AG04449 (cell line): ENCODE measurements at regions not wholly inside any gene's neighbourhood (a gene's known extent, or its start where the extent isn't known, plus 50 kb on each side); places are given as distances from the start of the nearest gene placed in this dataset.

Experiments
- CTCF ChIA-PET: fragments of 350-600 bp; formaldehyde crosslinking; extraction: SDS; loops from one replicate; lab custom pipeline; 2021; ENCODE audit warnings: antibody characterized with exemption; lab: Yijun Ruan, JAX
- POLR2A ChIA-PET: fragments of 400-600, 350-600 bp; formaldehyde crosslinking; extraction: SDS; loops from one replicate; lab custom pipeline; 2020; ENCODE audit warnings: antibody characterized with exemption, inconsistent platforms; lab: Yijun Ruan, JAX
- DNase-seq: peaks from one replicate; pipeline ENCODE4 v3.0.0-alpha.2; 2010; ENCODE audit warnings: low read depth, low spot score
- H3K4me3 ChIP-seq: 2 replicates; pipeline ENCODE4 v1.5.1; 2011; ENCODE audit warnings: low read depth, mild to moderate bottlenecking, control low read depth, low read length
- CTCF ChIP-seq: IDR thresholded peaks from one replicate; pipeline ENCODE4 v1.5.1; 2011; ENCODE audit warnings: mild to moderate bottlenecking, moderate library complexity, low read length, control low read depth, inconsistent platforms; ENCODE audit not compliant: insufficient read depth; ENCODE audit errors: missing control alignments

- H3K4me3 ChIP-seq = no peak overlapping the region
- ChIA-PET CTCF (no interaction called here), POLR2A (no interaction called here)
- no peak for DNase-seq
- no peak for TF ChIP-seq CTCF
These were observed 1403.5 kb upstream of the PABPC4L start for GRCh38 chr4:135605076-135605475.

GRCh38 chr4:135604531-135604930 lies 1402.9 kb upstream of the PABPC4L start:
- CTCF ChIA-PET = no interaction called here
- no peak for TF ChIP-seq CTCF
- no peak overlapping the region for H3K4me3 ChIP-seq
- no peak for DNase-seq
- POLR2A ChIA-PET = no interaction called here

- CTCF ChIA-PET = no interaction called here
- DNase-seq = no peak
- no peak overlapping the region for H3K4me3 ChIP-seq
- POLR2A ChIA-PET = no interaction called here
- no peak for TF ChIP-seq CTCF
These were observed 1399.8 kb upstream of the PABPC4L start for GRCh38 chr4:135601351-135601750.

GRCh38 chr4:135598151-135598550 lies 1396.6 kb upstream of the PABPC4L start:
- POLR2A ChIA-PET = no interaction called here
- TF ChIP-seq CTCF = no peak
- CTCF ChIA-PET = no interaction called here
- no peak overlapping the region for H3K4me3 ChIP-seq
- DNase-seq = no peak

GRCh38 chr4:135594521-135594920 lies 1392.9 kb upstream of the PABPC4L start:
- H3K4me3 ChIP-seq = no peak overlapping the region
- ChIA-PET POLR2A (no interaction called here), CTCF (no interaction called here)
- DNase-seq = no peak
- TF ChIP-seq CTCF = no peak

GRCh38 chr4:135575041-135575440 lies 1373.5 kb upstream of the PABPC4L start:
- POLR2A ChIA-PET = no interaction called here
- CTCF ChIA-PET = no interaction called here
- no peak overlapping the region for H3K4me3 ChIP-seq
- no peak for DNase-seq
- TF ChIP-seq CTCF = no peak

- CTCF ChIA-PET = no interaction called here
- no peak for TF ChIP-seq CTCF
- POLR2A ChIA-PET = no interaction called here
These were observed 1371.7 kb upstream of the PABPC4L start for GRCh38 chr4:135573251-135573650.

More at GRCh38 chr4:135573251-135573650, 1371.7 kb upstream of the PABPC4L start:
- DNase-seq = no peak
- no peak overlapping the region for H3K4me3 ChIP-seq
